ENCODE measurements at regions not wholly inside any gene's neighbourhood (a gene's known extent, or its start where the extent isn't known, plus 50 kb on each side); places are given as distances from the start of the nearest gene placed in this dataset.
"Not testable (repeated sequence)": the region's sequence is repeated elsewhere in the genome, so short reads cannot be mapped to it uniquely, and the experiment has no call there.

GRCh38 chr3:69688400-69688799 is 50.9 kb upstream of the MITF start:
- intact Hi-C loops (cut with micrococcal nuclease): no loop called here

DNA sequence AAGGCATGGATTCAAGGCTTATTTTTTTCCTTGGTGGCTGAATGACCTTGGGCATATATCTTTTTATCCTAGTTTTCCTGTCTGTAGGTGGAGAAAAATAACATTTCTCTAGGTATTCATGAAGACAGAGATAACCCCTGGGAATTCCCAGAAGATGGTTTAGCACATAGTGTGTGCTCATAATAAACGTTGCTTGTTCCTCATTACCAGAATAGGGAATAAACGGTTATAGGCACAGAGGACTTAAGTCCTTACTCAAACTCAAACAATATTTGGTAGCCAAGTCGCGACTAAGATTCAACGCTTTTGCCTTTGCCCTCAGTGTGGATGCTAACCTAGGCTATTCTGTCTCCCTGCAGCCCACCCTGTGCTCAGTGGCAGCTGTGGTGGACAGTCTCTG is 51.6 kb upstream of the MITF start:
- intact Hi-C loops (cut with micrococcal nuclease): no loop called here

DNA sequence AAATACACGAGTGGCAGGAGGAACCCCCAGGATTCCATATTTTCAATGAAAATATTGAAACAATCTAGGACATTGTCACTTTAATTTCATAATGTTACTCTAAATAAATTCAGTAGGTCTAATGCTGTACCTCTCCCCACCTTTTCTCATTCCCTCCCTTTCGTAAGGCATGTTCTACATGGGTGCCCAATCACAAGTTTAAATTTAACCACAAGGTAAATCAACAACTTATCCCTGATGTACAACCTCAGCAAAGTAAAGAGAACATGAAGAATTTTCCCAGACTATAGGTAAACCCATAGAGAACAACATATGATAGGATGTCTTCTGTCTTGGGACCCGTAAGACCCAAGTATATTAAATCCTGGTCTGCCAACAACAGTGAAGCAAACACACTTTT is 53.2 kb upstream of the MITF start:
- intact Hi-C loops (cut with micrococcal nuclease): no loop called here

- intact Hi-C loops (cut with micrococcal nuclease): no loop called here
Measured at GRCh38 chr3:69684309-69684961, 54.8 kb upstream of the MITF start.

- intact Hi-C loops (cut with micrococcal nuclease): no loop called here
Measured at GRCh38 chr3:69683082-69683806, 56.0 kb upstream of the MITF start.

- intact Hi-C loops (cut with micrococcal nuclease): not testable (repeated sequence)
Measured at GRCh38 chr3:69677456-69677855, 61.8 kb upstream of the MITF start.

DNA sequence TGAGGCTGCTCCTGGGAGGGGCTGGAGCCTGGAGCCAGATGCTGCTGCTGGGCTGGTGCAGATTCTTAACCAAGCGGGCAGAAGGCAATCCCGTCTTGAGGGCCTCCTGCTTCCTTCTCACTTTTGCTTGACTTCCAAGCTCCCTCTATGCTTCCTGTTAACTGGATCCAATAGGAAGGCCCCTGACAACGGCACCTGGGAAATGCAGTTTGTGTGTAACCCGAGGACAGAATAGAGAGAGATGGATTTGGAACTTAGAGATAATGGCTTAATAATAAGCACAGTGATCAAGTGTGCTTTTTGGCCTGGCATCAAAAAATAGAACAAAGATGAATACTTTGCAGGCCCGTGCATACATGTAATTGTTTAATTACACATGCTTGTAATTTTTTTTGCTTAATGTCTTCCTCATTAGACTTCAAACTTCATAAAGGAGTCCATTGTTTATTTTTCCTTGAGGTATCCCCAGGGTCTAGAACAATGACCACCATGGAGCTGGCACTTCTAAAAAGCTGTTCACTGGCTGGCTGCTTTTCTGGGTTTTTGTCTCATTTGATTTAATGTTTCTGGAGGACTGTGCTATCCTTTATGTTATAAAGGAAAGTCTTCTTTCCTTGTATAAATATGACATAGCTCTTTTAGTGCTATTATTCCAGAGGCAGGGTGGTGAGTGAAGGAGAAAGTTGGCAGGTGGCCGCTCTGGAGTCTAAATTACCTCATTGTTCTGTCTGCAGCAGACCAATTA is 63.3 kb upstream of the MITF start:
- intact Hi-C loops (cut with micrococcal nuclease): no loop called here

GRCh38 chr3:69674752-69675151 is 64.5 kb upstream of the MITF start:
- intact Hi-C loops (cut with micrococcal nuclease): loop anchor here (5.0 kb wide), 1 partner anchor 552 kb away; the partner anchor contains the start of gene LMOD3

DNA sequence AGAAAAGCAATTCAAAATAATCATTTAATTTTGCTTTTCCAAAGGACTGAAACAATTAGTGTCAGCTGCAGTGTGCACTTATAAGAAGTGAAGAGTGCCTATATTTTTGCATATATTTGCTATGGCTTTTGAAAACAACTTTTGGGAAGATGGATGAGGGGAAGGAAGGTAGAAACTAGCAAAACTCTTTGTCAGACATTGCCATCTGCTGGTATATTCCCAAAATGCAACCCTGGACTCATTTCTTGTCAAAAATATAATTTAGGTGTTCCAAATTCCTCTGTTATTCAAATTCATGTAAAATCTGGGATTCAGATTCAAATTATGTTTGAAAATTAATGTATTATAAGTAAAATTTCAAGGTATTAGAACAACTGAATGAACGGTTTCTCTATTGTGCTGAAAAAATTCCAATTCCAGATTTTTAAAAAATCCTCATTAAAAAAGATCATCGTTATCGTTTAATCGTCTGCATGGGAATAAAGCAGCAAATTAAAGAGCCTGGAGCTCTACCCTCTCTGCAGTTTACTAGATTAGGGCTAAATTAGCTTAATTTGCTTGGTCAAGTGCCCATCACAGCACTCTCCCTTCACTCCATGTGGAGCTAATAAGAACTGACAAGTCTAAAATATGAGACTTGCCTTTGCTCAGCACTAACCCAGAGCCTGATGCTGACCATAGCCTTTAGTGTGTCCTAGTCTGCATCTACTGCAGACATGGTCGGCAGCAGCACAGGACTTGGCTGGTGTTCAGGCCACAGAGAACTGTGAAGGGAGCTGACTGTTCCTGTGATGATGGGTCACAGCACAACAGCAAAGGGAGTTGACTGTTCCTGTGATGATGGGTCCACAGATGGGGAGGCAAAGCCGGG is 67.9 kb upstream of the MITF start:
- intact Hi-C loops (cut with micrococcal nuclease): loop anchor here (5.0 kb wide), 1 partner anchor 549 kb away; the partner anchor contains the start of gene LMOD3

DNA sequence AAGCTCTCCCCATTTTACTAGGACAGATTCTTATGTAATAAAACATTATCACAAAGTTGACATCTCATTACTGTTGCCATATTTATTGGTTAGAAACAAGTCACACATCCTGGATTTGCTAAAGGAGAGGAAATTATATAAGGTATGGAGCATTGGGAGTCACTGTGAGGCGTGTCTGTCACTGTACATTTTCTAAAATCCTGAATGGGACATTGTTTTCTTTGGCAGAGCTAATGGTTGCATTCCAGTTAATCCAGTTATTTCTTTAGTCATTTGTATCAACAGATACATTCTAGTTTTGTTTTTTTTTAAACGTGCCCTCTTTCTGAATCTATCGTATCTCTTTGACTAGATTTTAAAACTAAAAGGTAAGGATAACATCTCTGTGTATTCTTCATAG is 70.2 kb upstream of the MITF start:
- intact Hi-C loops (cut with micrococcal nuclease): no loop called here

- intact Hi-C loops (cut with micrococcal nuclease): no loop called here
Measured at GRCh38 chr3:69665026-69665737, 74.1 kb upstream of the MITF start.

GRCh38 chr3:69660631-69661030 is 78.6 kb upstream of the MITF start:
- intact Hi-C loops (cut with micrococcal nuclease): no loop called here

DNA sequence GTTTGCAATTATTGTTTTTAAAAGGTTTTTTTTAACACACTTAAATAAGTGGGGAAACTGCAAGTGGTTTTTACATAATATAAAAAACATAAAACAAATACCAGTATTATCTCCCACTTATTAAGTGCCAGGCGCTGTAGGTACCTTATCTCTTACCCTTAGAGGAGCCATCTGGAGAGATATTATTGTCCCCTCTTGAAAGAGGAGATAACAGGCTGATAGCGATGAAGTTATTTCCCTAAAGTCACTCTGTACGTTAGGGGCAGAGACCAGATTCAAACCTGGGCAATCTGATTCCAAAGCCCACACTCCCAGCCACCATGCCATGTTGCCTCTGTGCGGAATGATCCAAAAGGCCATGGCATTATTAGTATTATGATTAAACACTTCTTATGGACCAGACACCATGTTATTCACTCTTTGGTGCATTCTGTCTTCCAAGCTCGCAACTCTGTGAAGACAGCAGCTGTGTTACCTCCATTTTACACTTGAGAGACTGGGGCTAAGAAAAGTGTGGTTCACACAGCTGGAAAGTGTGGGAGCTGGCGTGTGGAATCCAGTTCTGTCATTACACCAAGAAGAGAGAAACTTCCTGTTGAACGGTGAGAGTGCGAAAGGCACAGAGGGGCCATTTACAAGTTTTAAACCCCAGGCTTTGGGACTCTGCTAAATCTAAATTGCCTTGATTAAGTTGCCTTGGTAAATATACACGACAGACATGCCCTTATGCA is 79.9 kb upstream of the MITF start:
- intact Hi-C loops (cut with micrococcal nuclease): no loop called here

DNA sequence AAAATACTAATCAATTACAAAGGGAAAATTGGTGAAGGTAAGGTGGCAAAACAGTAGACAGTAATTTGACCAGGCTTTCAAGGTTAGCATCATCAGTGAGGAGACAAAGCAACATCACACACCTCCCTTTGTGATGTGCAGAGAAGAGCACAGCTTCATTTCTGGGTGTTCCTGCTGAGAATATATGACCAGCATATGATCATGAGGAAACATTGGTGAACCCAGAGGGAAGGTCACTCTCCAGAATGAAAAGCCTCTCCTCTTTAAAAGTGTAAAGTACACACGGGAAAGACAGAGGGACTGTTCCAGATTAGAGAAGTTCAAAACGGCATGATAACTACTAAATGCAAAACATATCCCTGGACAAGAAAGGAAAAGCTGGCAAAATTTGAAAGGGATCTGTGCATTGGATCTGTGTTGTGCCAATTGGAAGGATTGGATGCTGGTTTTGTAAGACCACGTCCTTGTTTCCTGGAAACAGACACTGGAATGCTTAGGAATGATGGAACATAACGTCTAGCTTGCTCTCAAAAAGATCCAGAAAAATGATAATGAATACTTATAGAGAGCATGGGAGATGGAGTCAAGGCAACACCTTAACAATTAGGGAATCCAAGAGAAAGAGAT is 80.6 kb upstream of the MITF start:
- intact Hi-C loops (cut with micrococcal nuclease): no loop called here

GRCh38 chr3:69657030-69657429 is 82.2 kb upstream of the MITF start:
- intact Hi-C loops (cut with micrococcal nuclease): not testable (repeated sequence)

DNA sequence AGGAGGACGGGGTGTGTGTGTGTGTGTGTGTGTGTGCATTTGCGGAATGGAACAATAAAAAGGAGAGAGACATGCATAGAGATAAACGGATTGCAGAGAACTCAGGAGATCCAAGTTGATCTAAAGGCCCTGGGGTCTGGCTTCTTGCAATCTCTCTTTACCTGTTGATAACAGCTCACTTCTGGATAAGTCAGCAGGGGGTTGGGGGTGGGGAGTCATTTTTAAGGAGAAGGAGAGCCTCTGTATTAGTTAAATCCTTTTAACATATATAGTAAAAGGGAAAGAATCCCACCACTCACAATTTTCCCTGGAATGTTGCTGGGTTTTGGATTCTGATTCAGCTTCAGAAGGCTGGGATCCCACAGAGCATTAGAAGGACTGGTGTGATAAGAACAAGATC is 87.5 kb upstream of the MITF start:
- intact Hi-C loops (cut with micrococcal nuclease): no loop called here

- intact Hi-C loops (cut with micrococcal nuclease): no loop called here
Measured at GRCh38 chr3:69650066-69650419, 89.2 kb upstream of the MITF start.

- intact Hi-C loops (cut with micrococcal nuclease): no loop called here
Measured at GRCh38 chr3:69649120-69650065, 89.9 kb upstream of the MITF start.

DNA sequence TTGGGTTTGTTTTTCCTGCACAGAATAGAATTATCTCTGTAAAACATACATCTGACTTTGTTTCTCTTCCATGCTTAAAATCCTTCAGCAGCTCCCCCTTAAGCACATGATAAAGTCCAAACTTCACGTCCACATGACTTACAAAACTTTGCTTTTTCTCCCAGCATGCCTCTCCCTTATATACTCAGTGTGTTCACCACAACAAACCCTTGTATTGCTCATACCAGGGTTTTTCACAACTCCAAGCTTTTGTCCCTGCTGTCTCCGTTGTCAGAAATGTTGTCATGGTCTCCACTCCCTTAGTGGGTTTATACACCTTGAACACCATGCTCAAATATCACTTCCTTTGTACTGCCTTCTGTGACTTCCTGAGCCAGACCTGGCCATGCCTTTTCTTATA is 91.1 kb upstream of the MITF start:
- intact Hi-C loops (cut with micrococcal nuclease): no loop called here

Measured in T-helper 2 cell treated with Interferon-gamma antibody and Interleukin-4, amounts not matched to agents 100 ng/mL and 5 ng/mL, for 36 hours (primary cell).